Right ventricle myocardium inferior (tissue), 1 donor: ENCODE measurements at regions not wholly inside any gene's neighbourhood (a gene's known extent, or its start where the extent isn't known, plus 50 kb on each side); places are given as distances from the start of the nearest gene placed in this dataset.
"Not testable (repeated sequence)": the region's sequence is repeated elsewhere in the genome, so short reads cannot be mapped to it uniquely, and the experiment has no call there.

ENCODE experiments used
- ATAC-seq: fragments of 200-7000 bp; cut with Tn5 transposase; one replicate; pipeline ENCODE4 v1.9.1; 2020; ENCODE audit warnings: mild to moderate bottlenecking, moderate library complexity
- DNase-seq: peaks from one replicate; pipeline ENCODE4 v3.0.0; 2021; ENCODE audit errors: missing footprints
- intact Hi-C: fragments of 100-400 bp; cut with DNase I; formaldehyde crosslinking; loops from one replicate; pipeline ENCODE4 v1.11.0; 2022
- donor health status: DM: no; HTN: yes; CAD: no; lungs with severe emphysema.

DNA sequence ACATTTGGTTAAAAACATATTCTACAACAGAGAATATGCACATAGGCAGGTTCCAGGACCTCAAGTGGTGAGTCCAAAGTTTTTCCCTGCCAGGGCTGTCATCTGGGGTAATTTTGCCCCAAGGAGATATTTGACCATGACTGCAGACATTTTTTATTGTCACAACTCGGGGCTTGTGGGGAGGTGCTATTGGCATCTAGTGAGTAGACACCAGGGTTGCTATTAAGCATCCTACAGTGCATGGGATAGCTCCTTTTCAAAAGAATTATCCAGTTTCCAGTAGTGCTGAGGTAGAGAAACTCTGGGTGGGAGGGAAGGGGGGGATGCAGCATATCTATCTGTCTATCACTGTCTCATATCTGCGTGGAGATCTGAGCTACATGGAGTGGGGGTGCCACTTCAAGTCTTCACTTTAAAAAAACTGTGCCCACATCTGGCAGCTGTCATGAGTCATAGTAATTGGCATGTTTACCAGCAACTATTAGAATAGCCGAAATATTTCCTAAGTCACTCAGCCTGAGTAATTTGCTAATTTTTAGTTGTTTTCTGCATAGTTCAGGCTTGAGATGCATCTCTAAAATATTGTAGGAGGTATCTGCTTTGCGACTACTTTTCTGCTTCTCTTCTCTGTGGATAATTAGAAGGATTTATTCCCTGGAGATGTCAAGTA lies 254.0 kb upstream of the RBMS1 start:
- DNase-seq = no peak
- ATAC-seq = no peak

DNA sequence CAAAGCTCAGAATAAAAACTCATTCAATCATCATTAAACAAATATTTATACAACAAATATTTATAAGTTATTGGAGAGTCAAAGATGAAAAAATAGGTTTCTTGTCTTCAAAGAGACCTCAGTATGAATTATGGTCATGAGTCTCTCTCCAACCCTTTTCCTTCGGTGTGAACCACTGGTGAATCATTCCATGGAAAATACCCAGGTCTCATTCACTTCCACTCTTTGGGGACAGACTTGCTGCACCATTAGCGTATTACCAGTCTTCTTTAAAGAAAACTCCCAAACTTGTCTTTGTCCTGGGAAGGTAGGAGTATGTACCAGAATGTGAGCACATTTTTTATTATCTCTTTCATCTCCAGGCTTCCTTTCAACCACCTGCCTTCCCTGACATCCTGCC lies 257.4 kb upstream of the RBMS1 start:
- intact Hi-C loops = no loop called here
- DNase-seq (no peak), ATAC-seq (no peak)

More for the DNA sequence above, 254.0 kb upstream of the RBMS1 start:
- intact Hi-C loops = no loop called here

GRCh38 chr2:160752475-160753330 lies 259.1 kb upstream of the RBMS1 start:
- ATAC-seq = no peak
- DNase-seq = no peak
- intact Hi-C loops = no loop called here

DNA sequence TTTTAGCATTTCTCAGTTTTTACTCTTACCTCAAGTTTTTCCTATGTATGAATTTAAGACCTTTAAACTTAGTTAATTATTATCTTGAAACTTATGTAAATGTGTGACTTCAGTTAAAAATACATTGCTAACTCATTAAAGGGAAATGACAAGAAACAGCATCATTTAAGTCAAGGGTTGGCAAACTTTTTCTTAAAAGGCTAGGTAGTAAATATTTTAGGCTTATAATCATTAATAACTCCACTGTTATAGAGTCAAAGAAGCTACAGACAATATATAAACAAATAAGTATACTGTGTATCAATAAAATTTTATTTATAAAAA lies 259.7 kb upstream of the RBMS1 start:
- ATAC-seq (no peak), DNase-seq (no peak)
- intact Hi-C loops = no loop called here

- intact Hi-C loops = no loop called here
- ATAC-seq (no peak), DNase-seq (no peak)
Measured at GRCh38 chr2:160753960-160754359, 260.4 kb upstream of the RBMS1 start.

GRCh38 chr2:160756481-160756880 lies 262.9 kb upstream of the RBMS1 start:
- DNase-seq = no peak
- no peak for ATAC-seq
- intact Hi-C loops = no loop called here

GRCh38 chr2:160762493-160763128 lies 269.0 kb upstream of the RBMS1 start:
- ATAC-seq, intact Hi-C loops, DNase-seq: not testable (repeated sequence)

DNA sequence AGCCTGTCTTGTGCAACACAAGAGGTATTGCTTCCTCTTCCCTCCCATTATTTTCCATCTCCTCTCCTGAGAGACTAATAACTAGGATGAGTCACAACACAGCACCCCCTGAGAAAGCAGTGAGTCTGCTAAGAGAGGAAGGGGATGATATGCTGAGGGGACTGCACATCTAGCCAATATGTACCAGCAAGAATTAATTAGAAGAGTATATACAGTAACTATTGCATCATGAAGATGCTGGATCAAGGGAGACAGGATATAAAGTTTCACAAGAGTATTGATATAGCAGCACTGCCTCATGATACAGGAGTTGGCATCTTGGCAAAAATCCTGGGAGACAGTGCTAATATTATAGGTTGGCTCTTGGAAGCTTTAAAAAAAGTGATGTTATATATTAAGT lies 289.9 kb upstream of the RBMS1 start:
- no peak for DNase-seq
- no peak for ATAC-seq
- intact Hi-C loops = loop anchor here (5.0 kb wide), 1 partner anchor 404 kb away; no protein-coding TSS in a partner anchor

DNA sequence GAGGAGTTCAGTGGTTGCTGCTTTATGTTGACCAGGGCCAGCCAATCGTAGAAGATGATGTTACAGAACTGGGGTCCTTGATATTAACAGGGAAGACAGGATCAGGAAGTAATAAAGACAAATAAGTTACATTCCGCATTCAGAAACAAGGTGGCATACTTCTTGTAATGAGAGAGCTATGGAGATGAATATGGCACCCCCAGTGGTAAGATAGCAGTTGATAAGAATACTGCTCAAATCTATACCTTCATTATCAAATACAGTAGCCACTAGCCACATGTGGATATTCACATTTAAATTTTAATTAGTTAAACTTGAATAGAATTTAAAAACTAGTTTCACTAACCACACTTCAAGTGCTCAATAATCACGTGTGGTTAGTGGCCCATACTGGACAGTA lies 290.4 kb upstream of the RBMS1 start:
- intact Hi-C loops = loop anchor here (5.0 kb wide), 1 partner anchor 403 kb away; no protein-coding TSS in a partner anchor
- DNase-seq = no peak
- ATAC-seq = no peak

- ATAC-seq (no peak), DNase-seq (no peak)
- intact Hi-C loops = no loop called here
Measured at GRCh38 chr2:160790738-160791137, 297.1 kb upstream of the RBMS1 start.

DNA sequence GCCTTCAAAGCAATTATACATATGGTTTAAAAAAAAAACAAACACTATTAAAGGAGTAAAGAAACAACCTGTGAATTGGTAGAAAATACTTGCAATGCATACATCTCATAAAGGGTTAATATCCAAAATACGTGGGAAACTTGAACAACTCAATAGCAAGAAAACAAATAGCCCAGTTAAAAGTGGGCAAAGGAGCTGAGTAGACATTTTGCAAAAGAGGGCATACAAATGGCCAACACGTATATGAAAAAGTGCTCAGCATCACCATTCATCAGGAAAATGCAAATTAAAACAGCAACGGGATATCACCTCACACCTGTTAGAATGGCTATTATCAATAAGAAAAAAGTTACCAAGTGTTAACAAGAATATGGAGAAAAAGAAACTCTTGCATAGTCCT lies 298.3 kb upstream of the RBMS1 start:
- no peak for ATAC-seq
- DNase-seq = no peak
- intact Hi-C loops = no loop called here

GRCh38 chr2:160792837-160793236 lies 299.2 kb upstream of the RBMS1 start:
- intact Hi-C loops = no loop called here
- DNase-seq (no peak), ATAC-seq (no peak)

DNA sequence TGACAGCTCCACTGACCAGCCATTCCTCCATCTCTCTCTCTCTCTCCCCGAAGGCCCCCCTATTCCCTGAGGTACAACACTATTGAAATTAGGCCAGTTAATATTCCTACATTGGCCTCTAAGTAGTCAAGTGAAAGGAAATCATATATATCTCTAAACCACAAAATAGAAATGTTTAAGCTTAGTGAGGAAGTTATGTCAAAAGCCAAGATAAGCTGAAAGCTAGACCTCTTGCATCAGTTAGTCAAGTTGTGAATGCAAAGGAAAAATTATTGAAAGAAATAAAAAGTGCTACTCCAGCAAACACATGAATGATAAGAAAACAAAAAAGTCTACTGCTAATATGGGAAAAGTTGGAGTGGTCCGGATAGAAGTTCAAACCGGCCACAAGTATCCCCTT lies 301.3 kb upstream of the RBMS1 start:
- intact Hi-C loops = no loop called here
- DNase-seq = no peak
- ATAC-seq = no peak

- ATAC-seq (no peak), DNase-seq (no peak)
- intact Hi-C loops = no loop called here
Measured at GRCh38 chr2:160803881-160804280, 310.3 kb upstream of the RBMS1 start.

- intact Hi-C loops = no loop called here
- DNase-seq (no peak), ATAC-seq (no peak)
Measured at GRCh38 chr2:160810406-160810805, 316.8 kb upstream of the RBMS1 start.

GRCh38 chr2:160812830-160813505 lies 319.4 kb upstream of the RBMS1 start:
- DNase-seq = no peak
- peak; percentile 65 for ATAC-seq
- intact Hi-C loops = no loop called here

DNA sequence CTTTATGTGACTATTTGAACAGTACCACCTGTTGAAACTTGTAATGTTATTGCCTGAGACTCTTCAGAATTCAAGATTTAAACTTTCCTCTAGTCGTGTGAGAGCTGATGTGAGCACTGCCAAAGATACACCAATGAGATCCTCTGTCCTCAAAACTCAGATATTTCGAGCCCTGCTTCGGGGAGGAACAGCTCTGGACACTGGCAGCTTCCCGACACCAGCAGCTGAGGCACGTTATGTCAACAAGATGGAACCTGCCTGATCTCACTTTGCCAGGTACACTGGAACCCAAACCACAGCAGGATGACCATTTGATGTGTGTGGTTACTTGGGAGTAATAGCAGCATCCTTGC lies 319.9 kb upstream of the RBMS1 start:
- ATAC-seq = peak; percentile 82
- no peak for DNase-seq
- intact Hi-C loops = no loop called here

DNA sequence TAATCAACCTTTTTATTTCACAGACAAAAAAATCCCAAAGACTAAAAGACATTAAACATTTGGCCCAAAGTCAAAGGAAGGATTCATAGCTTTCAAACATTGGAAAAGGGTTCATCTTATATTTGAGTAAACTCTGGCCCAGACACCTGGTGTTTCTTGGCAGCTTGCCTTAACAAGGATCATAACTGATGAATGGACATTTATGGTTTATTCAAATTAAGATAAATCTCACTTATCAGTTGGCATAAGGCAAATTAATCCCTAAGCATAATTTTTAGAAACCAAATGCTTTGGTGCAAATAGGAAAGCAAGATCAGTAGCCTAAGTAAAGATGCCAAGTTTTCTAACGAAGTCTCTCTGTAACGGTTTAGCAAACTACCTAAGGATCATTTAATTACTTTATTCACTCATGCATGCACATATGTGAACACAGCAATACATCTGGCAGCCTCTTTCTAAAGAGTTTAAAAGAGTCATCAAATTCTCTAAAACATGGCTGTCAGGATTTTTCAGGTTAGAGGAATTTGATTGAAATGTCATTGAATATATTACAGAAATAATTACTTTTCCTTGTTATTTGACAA lies 323.4 kb upstream of the RBMS1 start:
- intact Hi-C loops = no loop called here
- ATAC-seq = no peak
- DNase-seq = no peak

- ATAC-seq = no peak
- no peak for DNase-seq
- intact Hi-C loops = no loop called here
Measured at GRCh38 chr2:160820691-160821090, 327.1 kb upstream of the RBMS1 start.
